GM21367 (cell line): ENCODE measurements at regions not wholly inside any gene's neighbourhood (a gene's known extent, or its start where the extent isn't known, plus 50 kb on each side); places are given as distances from the start of the nearest gene placed in this dataset.

Source experiments
- ATAC-seq: cut with Tn5 transposase; IDR thresholded peaks from one replicate; pipeline ENCODE4 v1.9.1; 2021; ENCODE audit not compliant: unreplicated experiment

- ATAC-seq: no peak
These were observed 237.4 kb upstream of the WWC1 start for GRCh38 chr5:168054091-168054490.

- no peak for ATAC-seq
These were observed 236.2 kb upstream of the WWC1 start for GRCh38 chr5:168055141-168055683.

- no peak for ATAC-seq
These were observed 235.5 kb upstream of the WWC1 start for GRCh38 chr5:168055961-168056360.

GRCh38 chr5:168056499-168057182, 234.8 kb upstream of the WWC1 start:
- ATAC-seq: no peak

- ATAC-seq: no peak
These were observed 233.5 kb upstream of the WWC1 start for GRCh38 chr5:168057905-168058304.

- ATAC-seq: no peak
These were observed 232.3 kb upstream of the WWC1 start for GRCh38 chr5:168059131-168059530.

GRCh38 chr5:168062239-168062638, 229.2 kb upstream of the WWC1 start:
- ATAC-seq: no peak

- no peak for ATAC-seq
These were observed 227.0 kb upstream of the WWC1 start for GRCh38 chr5:168064457-168064856.

- ATAC-seq: no peak
These were observed 226.4 kb upstream of the WWC1 start for GRCh38 chr5:168064933-168065622.

GRCh38 chr5:168066536-168067208, 224.8 kb upstream of the WWC1 start:
- no peak for ATAC-seq

- ATAC-seq: no peak
These were observed 220.7 kb upstream of the WWC1 start for GRCh38 chr5:168070761-168071160.

- ATAC-seq: no peak
These were observed 218.8 kb upstream of the WWC1 start for GRCh38 chr5:168072665-168073064.

GRCh38 chr5:168073311-168073710, 218.1 kb upstream of the WWC1 start:
- ATAC-seq: no peak

- ATAC-seq: no peak
These were observed 217.2 kb upstream of the WWC1 start for GRCh38 chr5:168073991-168074800.

GRCh38 chr5:168075387-168075786, 216.1 kb upstream of the WWC1 start:
- ATAC-seq: no peak

GRCh38 chr5:168076561-168076991, 214.9 kb upstream of the WWC1 start:
- ATAC-seq: no peak

GRCh38 chr5:168085261-168086031, 206.0 kb upstream of the WWC1 start:
- no peak for ATAC-seq

GRCh38 chr5:168086104-168086610, 205.3 kb upstream of the WWC1 start:
- no peak for ATAC-seq

GRCh38 chr5:168086746-168087145, 204.7 kb upstream of the WWC1 start:
- no peak for ATAC-seq
